ENCODE measurements at regions not wholly inside any gene's neighbourhood (a gene's known extent, or its start where the extent isn't known, plus 50 kb on each side); places are given as distances from the start of the nearest gene placed in this dataset.

DNA sequence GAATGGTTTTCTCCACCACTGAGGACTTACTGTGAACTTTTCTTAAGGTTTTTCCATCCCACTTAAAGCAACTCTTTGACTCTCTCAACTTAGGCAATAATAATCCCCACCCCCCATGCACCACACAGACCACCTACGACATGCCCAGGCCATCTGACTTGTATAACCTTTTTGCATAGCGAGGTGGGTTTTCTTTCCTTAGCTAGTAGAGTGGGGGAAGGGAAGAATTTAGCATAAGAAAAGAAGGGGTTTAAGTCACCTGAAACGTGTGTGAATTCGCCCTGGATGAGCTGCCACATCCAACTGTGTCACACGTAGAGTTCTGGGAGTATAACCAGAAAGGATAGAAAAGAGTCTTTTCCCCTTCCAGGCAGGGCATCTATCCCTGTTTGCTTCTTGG is 262.7 kb downstream of the YTHDC2 start:
- H4K8ac ChIP-seq (replicated peaks; ENCODE audit: insufficient read length, low read depth, low read length): no peak overlapping the region
- DNase-seq: peak; percentile 34

More for the DNA sequence above, 262.7 kb downstream of the YTHDC2 start:
- H3T11ph ChIP-seq (ENCODE audit: low read length): no peak overlapping the region
- no peak overlapping the region for H2BK15ac ChIP-seq (ENCODE audit: low read depth, low read length)
- no peak overlapping the region for H2BK5ac ChIP-seq (ENCODE audit: insufficient read length, low read length)
- H3K56ac ChIP-seq (ENCODE audit: insufficient read length, low read depth, low read length): no peak overlapping the region
- no peak overlapping the region for H4K91ac ChIP-seq (ENCODE audit: insufficient read length, low read depth, low read length)
- no peak overlapping the region for H3K9ac ChIP-seq (ENCODE audit: extremely low read depth, insufficient read length, low read length)
- H2AK5ac ChIP-seq (ENCODE audit: insufficient read length, low read length): no peak overlapping the region
- H2BK120ac ChIP-seq (ENCODE audit: low read depth, low read length, poor library complexity, severe bottlenecking): no peak overlapping the region
- no peak overlapping the region for H2BK12ac ChIP-seq (ENCODE audit: insufficient read length, low read depth, low read length)
- H3K14ac ChIP-seq (ENCODE audit: insufficient read depth, low read length): no peak overlapping the region
- no peaks in the 10 kb centered on the region for H3K79me2 ChIP-seq (ENCODE audit: insufficient read depth, low read length)
- no peak overlapping the region for H3K18ac ChIP-seq (ENCODE audit: insufficient read length, low read depth, low read length)
- no peak overlapping the region for H3K27ac ChIP-seq (ENCODE audit: insufficient read length, low read depth, low read length)
- H3K23ac ChIP-seq (ENCODE audit: insufficient read length, low read depth, low read length): no peak overlapping the region
- peak overlapping the region; percentile 49 for H2BK20ac ChIP-seq (ENCODE audit: low read depth, low read length, poor library complexity, severe bottlenecking)
- Mint-ChIP-seq H3K27me3 (ENCODE audit: low read depth) (no peaks in the 10 kb centered on the region; the same call in none of the 2 replicates), H3K27ac (peak overlapping the region; percentile 74 to 88 (median 75); a peak in 5 of 7 replicates), H3K4me3 (no peak overlapping the region; a peak in 1 of 5 replicates), H3K4me1 (peaks cover 20 to 23% of the 10 kb centered on the region in 2 experiments), H3K9me3 (peaks cover 0 to 3% of the 10 kb centered on the region in 2 experiments; a peak in 3 of 5 replicates), H3K36me3 (ENCODE audit: insufficient read depth in 1 of 3, low read depth in 3 of 3) (peaks cover 0 to 5% (median 0%) of the 10 kb centered on the region in 3 experiments; a peak in 2 of 7 replicates)
- H3K4ac ChIP-seq (ENCODE audit: low read depth, low read length): no peak overlapping the region
- H3K9me3 ChIP-seq (ENCODE audit: control insufficient read depth, low read depth, low read length): no peaks in the 10 kb centered on the region
- peaks cover 5% of the 10 kb centered on the region for H3K23me2 ChIP-seq (ENCODE audit: insufficient read length, low read depth, low read length, poor library complexity, severe bottlenecking)
- no peak overlapping the region for H3K4me2 ChIP-seq (ENCODE audit: insufficient read depth, insufficient read length, low read length)
- no peaks in the 10 kb centered on the region for H3K79me1 ChIP-seq (ENCODE audit: insufficient read depth, low read depth, low read length, poor library complexity, severe bottlenecking)
- peaks cover 15% of the 10 kb centered on the region for H3K4me1 ChIP-seq (ENCODE audit: insufficient read depth, low read length)
- TF ChIP-seq, protein P1, sequence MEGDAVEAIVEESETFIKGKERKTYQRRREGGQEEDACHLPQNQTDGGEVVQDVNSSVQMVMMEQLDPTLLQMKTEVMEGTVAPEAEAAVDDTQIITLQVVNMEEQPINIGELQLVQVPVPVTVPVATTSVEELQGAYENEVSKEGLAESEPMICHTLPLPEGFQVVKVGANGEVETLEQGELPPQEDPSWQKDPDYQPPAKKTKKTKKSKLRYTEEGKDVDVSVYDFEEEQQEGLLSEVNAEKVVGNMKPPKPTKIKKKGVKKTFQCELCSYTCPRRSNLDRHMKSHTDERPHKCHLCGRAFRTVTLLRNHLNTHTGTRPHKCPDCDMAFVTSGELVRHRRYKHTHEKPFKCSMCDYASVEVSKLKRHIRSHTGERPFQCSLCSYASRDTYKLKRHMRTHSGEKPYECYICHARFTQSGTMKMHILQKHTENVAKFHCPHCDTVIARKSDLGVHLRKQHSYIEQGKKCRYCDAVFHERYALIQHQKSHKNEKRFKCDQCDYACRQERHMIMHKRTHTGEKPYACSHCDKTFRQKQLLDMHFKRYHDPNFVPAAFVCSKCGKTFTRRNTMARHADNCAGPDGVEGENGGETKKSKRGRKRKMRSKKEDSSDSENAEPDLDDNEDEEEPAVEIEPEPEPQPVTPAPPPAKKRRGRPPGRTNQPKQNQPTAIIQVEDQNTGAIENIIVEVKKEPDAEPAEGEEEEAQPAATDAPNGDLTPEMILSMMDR (conservative IDR thresholded peaks at IDR 0.05): no peak
- WGBS (ENCODE audit: extremely low coverage, insufficient read length, low lambda C conversion rate): no CpG with 5 or more reads among the region's 5 CpGs
- no peaks in the 10 kb centered on the region for H4K20me1 ChIP-seq (ENCODE audit: control insufficient read depth, insufficient read depth, insufficient read length)
- H2AFZ ChIP-seq (ENCODE audit: low read length): no peak overlapping the region
- H4K5ac ChIP-seq (ENCODE audit: insufficient read length, low read depth, low read length): no peak overlapping the region
- H3K27me3 ChIP-seq (ENCODE audit: insufficient read depth, low read length): no peaks in the 10 kb centered on the region
